Lung (tissue), 11 donors: ENCODE measurements at regions not wholly inside any gene's neighbourhood (a gene's known extent, or its start where the extent isn't known, plus 50 kb on each side); places are given as distances from the start of the nearest gene placed in this dataset.
"Not testable (repeated sequence)": the region's sequence is repeated elsewhere in the genome, so short reads cannot be mapped to it uniquely, and the experiment has no call there.

Source experiments
- ATAC-seq: fragments of 200-7000 bp; cut with Tn5 transposase; one replicate; pipeline ENCODE4 v1.9.1; 2020; ENCODE audit warnings: moderate number of reproducible peaks; ENCODE audit not compliant: insufficient read depth, low FRiP score
- DNase-seq, 3 donors: peaks; one replicate each; pipeline ENCODE4 v3.0.0-alpha.2; 2013 to 2017
- H3K27ac ChIP-seq, 2 donors: one replicate each; pipeline ENCODE4 v1.5.1; 2013; ENCODE audit warnings: mild to moderate bottlenecking in 2 of 2, moderate library complexity in 2 of 2, control low read depth in 1 of 2, inconsistent platforms in 1 of 2, low read depth in 1 of 2, low read length in 1 of 2
- H3K27me3 ChIP-seq, 3 donors: one replicate each; pipeline ENCODE4 v1.5.1; 2013; ENCODE audit warnings: low read length in 2 of 3; ENCODE audit not compliant: control insufficient read depth in 3 of 3, insufficient read depth in 3 of 3
- H3K36me3 ChIP-seq, 4 donors: one replicate each; pipeline ENCODE4 v1.5.1; 2013; ENCODE audit warnings: low read length in 4 of 4, mild to moderate bottlenecking in 1 of 4, moderate library complexity in 1 of 4; ENCODE audit not compliant: control insufficient read depth in 4 of 4, insufficient read depth in 4 of 4
- H3K4me1 ChIP-seq, 5 donors: one replicate each; pipeline ENCODE4 v1.5.1; 2013; ENCODE audit warnings: low read length in 5 of 5, mild to moderate bottlenecking in 2 of 5, moderate library complexity in 1 of 5; ENCODE audit not compliant: control insufficient read depth in 5 of 5, insufficient read depth in 5 of 5
- H3K4me3 ChIP-seq: one replicate; pipeline ENCODE4 v1.5.1; 2013; ENCODE audit warnings: mild to moderate bottlenecking, control low read depth, moderate library complexity
- H3K9ac ChIP-seq, 2 donors: one replicate each; pipeline ENCODE4 v1.5.1; 2013; ENCODE audit warnings: low read length in 2 of 2, control low read depth in 1 of 2; ENCODE audit not compliant: insufficient read depth in 1 of 2
- H3K9me3 ChIP-seq, 4 donors: one replicate each; pipeline ENCODE4 v1.5.1; 2013; ENCODE audit warnings: low read length in 3 of 4, mild to moderate bottlenecking in 1 of 4, moderate library complexity in 1 of 4; ENCODE audit not compliant: control insufficient read depth in 4 of 4, insufficient read depth in 3 of 4
- CTCF ChIP-seq: IDR thresholded peaks from 2 replicates; pipeline ENCODE4 v1.5.1; 2012; ENCODE audit warnings: mild to moderate bottlenecking; ENCODE audit errors: control extremely low read depth, extremely low read depth
- WGBS, 2 donors: extraction: QIAGEN DNeasy Blood & Tissue Kit; methylation state at CpG; one replicate each; pipeline ENCODE4 v1.1.7; 2013; 5-methylcytosine and 5-hydroxymethylcytosine counted together
- donor health status: control.
- donor health status: control.
- donor health status: Bipolar disorder and iron deficiency.
- donor health status: healthy.
- donor health status: DM: yes; HTN: yes; CAD: no.

GRCh38 chr1:60847391-60847790, 235.0 kb upstream of the NFIA start:
- no peak overlapping the region for H3K4me3 ChIP-seq
- peaks cover 0 to 2% (median 0%) of the 10 kb centered on the region in 4 donors for H3K9me3 ChIP-seq
- 70 to 78% methylated on average over 3 of the region's 3 CpGs for WGBS, 2 donors
- DNase-seq (no peak), ATAC-seq (no peak)
- no peaks in the 10 kb centered on the region for H3K4me1 ChIP-seq
- TF ChIP-seq CTCF: no peak
- no peak overlapping the region for H3K27ac ChIP-seq
- no peaks in the 10 kb centered on the region for H3K36me3 ChIP-seq
- H3K27me3 ChIP-seq: no peaks in the 10 kb centered on the region
- no peak overlapping the region for H3K9ac ChIP-seq

- not testable (repeated sequence) for ATAC-seq, H3K4me1 ChIP-seq, DNase-seq, H3K9me3 ChIP-seq, H3K9ac ChIP-seq, H3K36me3 ChIP-seq, H3K4me3 ChIP-seq, H3K27ac ChIP-seq, H3K27me3 ChIP-seq
- WGBS, 2 donors: 98 to 99% methylated on average over 3 of the region's 3 CpGs
Measured at GRCh38 chr1:60845659-60846058, 236.7 kb upstream of the NFIA start.

- DNase-seq (no peak), ATAC-seq (no peak)
- Histone ChIP-seq H3K4me3 (no peak overlapping the region), H3K36me3 (no peaks in the 10 kb centered on the region), H3K9ac (no peak overlapping the region), H3K27me3 (no peaks in the 10 kb centered on the region), H3K4me1 (no peaks in the 10 kb centered on the region), H3K9me3 (peaks cover 0 to 2% (median 0%) of the 10 kb centered on the region in 4 donors), H3K27ac (no peak overlapping the region)
- TF ChIP-seq CTCF: no peak
- 90 to 96% methylated on average over 2 of the region's 2 CpGs for WGBS, 2 donors
Measured at GRCh38 chr1:60842304-60842703, 240.1 kb upstream of the NFIA start.

GRCh38 chr1:60841116-60842046, 241.0 kb upstream of the NFIA start:
- ATAC-seq (no peak), DNase-seq (no peak)
- H3K27ac ChIP-seq: no peak overlapping the region
- no peak overlapping the region for H3K4me3 ChIP-seq
- TF ChIP-seq CTCF: no peak
- H3K9ac ChIP-seq: no peak overlapping the region
- 86 to 93% methylated on average over 5 of the region's 5 CpGs for WGBS, 2 donors
- H3K27me3 ChIP-seq: no peaks in the 10 kb centered on the region
- H3K9me3 ChIP-seq: peaks cover 0 to 2% (median 0%) of the 10 kb centered on the region in 4 donors
- no peaks in the 10 kb centered on the region for H3K36me3 ChIP-seq
- H3K4me1 ChIP-seq: no peaks in the 10 kb centered on the region

GRCh38 chr1:60840476-60840875, 241.9 kb upstream of the NFIA start:
- H3K4me3 ChIP-seq, DNase-seq, H3K36me3 ChIP-seq, ATAC-seq, H3K4me1 ChIP-seq, H3K27me3 ChIP-seq, H3K27ac ChIP-seq, H3K9me3 ChIP-seq, H3K9ac ChIP-seq: not testable (repeated sequence)
- 95 to 99% methylated on average over 2 of the region's 2 CpGs for WGBS, 2 donors
